ENCODE measurements at regions not wholly inside any gene's neighbourhood (a gene's known extent, or its start where the extent isn't known, plus 50 kb on each side); places are given as distances from the start of the nearest gene placed in this dataset.

GRCh38 chrY:8202837-8203236, 1134.4 kb upstream of the TSPY4 start:
- H3K36me3 Mint-ChIP-seq, result no peaks in the 10 kb centered on the region
- H3K27me3 Mint-ChIP-seq, result no peaks in the 10 kb centered on the region
- no peak for DNase-seq
- no peaks in the 10 kb centered on the region for H3K4me1 Mint-ChIP-seq
- no peak overlapping the region for H3K4me3 Mint-ChIP-seq
- ATAC-seq (ENCODE audit: low read depth in 2 of 2), result no peak
- no peak overlapping the region for H3K27ac Mint-ChIP-seq
- H3K9me3 Mint-ChIP-seq, result no peaks in the 10 kb centered on the region

GRCh38 chrY:8241144-8241543, 1096.1 kb upstream of the TSPY4 start:
- no peak for DNase-seq
- Mint-ChIP-seq H3K27ac (no peak overlapping the region), H3K4me1 (no peaks in the 10 kb centered on the region), H3K36me3 (no peaks in the 10 kb centered on the region), H3K9me3 (no peaks in the 10 kb centered on the region), H3K4me3 (no peak overlapping the region), H3K27me3 (no peaks in the 10 kb centered on the region)
- ATAC-seq (ENCODE audit: low read depth in 2 of 2), result no peak

- Mint-ChIP-seq H3K27me3 (no peaks in the 10 kb centered on the region), H3K4me3 (no peak overlapping the region), H3K27ac (no peak overlapping the region), H3K9me3 (no peaks in the 10 kb centered on the region), H3K36me3 (no peaks in the 10 kb centered on the region), H3K4me1 (no peaks in the 10 kb centered on the region)
- DNase-seq (no peak), ATAC-seq (ENCODE audit: low read depth in 2 of 2) (no peak)
Measured at GRCh38 chrY:8273807-8274206, 1063.5 kb upstream of the TSPY4 start.

GRCh38 chrY:8305021-8305420, 1032.2 kb upstream of the TSPY4 start:
- H3K27ac Mint-ChIP-seq, result no peak overlapping the region
- H3K27me3 Mint-ChIP-seq, result no peaks in the 10 kb centered on the region
- ATAC-seq (ENCODE audit: low read depth in 2 of 2), result no peak
- H3K9me3 Mint-ChIP-seq, result peaks cover 0 to 2% (median 0%) of the 10 kb centered on the region in 7 donors
- H3K4me3 Mint-ChIP-seq, result no peak overlapping the region
- H3K36me3 Mint-ChIP-seq, result no peaks in the 10 kb centered on the region
- H3K4me1 Mint-ChIP-seq, result no peaks in the 10 kb centered on the region
- no peak for DNase-seq

GRCh38 chrY:8324113-8324512, 1013.2 kb upstream of the TSPY4 start:
- Mint-ChIP-seq H3K27ac (no peak overlapping the region), H3K4me1 (no peaks in the 10 kb centered on the region), H3K9me3 (no peaks in the 10 kb centered on the region), H3K27me3 (no peaks in the 10 kb centered on the region), H3K36me3 (no peaks in the 10 kb centered on the region), H3K4me3 (no peak overlapping the region)
- no peak for DNase-seq
- no peak for ATAC-seq (ENCODE audit: low read depth in 2 of 2)

GRCh38 chrY:8326944-8327343, 1010.3 kb upstream of the TSPY4 start:
- Mint-ChIP-seq H3K27me3 (no peaks in the 10 kb centered on the region), H3K4me3 (no peak overlapping the region)

GRCh38 chrY:8327708-8328354, 1009.4 kb upstream of the TSPY4 start:
- no peaks in the 10 kb centered on the region for H3K36me3 Mint-ChIP-seq
- no peaks in the 10 kb centered on the region for H3K4me1 Mint-ChIP-seq
- H3K9me3 Mint-ChIP-seq, result no peaks in the 10 kb centered on the region
- no peak overlapping the region for H3K4me3 Mint-ChIP-seq
- ATAC-seq (ENCODE audit: low read depth in 2 of 2), result no peak
- DNase-seq, result no peak
- H3K27me3 Mint-ChIP-seq, result no peaks in the 10 kb centered on the region
- H3K27ac Mint-ChIP-seq, result no peak overlapping the region

More at GRCh38 chrY:8326944-8327343, 1010.3 kb upstream of the TSPY4 start:
- ATAC-seq (ENCODE audit: low read depth in 2 of 2) (no peak), DNase-seq (no peak)
- Mint-ChIP-seq H3K9me3 (no peaks in the 10 kb centered on the region), H3K27ac (no peak overlapping the region), H3K36me3 (no peaks in the 10 kb centered on the region), H3K4me1 (no peaks in the 10 kb centered on the region)

GRCh38 chrY:8329431-8329830, 1007.8 kb upstream of the TSPY4 start:
- Mint-ChIP-seq H3K4me1 (no peaks in the 10 kb centered on the region), H3K27ac (no peak overlapping the region), H3K9me3 (no peaks in the 10 kb centered on the region), H3K27me3 (no peaks in the 10 kb centered on the region), H3K36me3 (no peaks in the 10 kb centered on the region), H3K4me3 (no peak overlapping the region)
- ATAC-seq (ENCODE audit: low read depth in 2 of 2) (no peak), DNase-seq (no peak)

GRCh38 chrY:8329929-8330328, 1007.3 kb upstream of the TSPY4 start:
- ATAC-seq (ENCODE audit: low read depth in 2 of 2), result no peak
- H3K9me3 Mint-ChIP-seq, result no peaks in the 10 kb centered on the region

GRCh38 chrY:8333328-8333727, 1003.9 kb upstream of the TSPY4 start:
- no peak overlapping the region for H3K4me3 Mint-ChIP-seq
- H3K36me3 Mint-ChIP-seq, result no peaks in the 10 kb centered on the region
- no peak overlapping the region for H3K27ac Mint-ChIP-seq
- DNase-seq (no peak), ATAC-seq (ENCODE audit: low read depth in 2 of 2) (no peak)
- no peaks in the 10 kb centered on the region for H3K27me3 Mint-ChIP-seq
- no peaks in the 10 kb centered on the region for H3K4me1 Mint-ChIP-seq
- H3K9me3 Mint-ChIP-seq, result no peaks in the 10 kb centered on the region

More at GRCh38 chrY:8329929-8330328, 1007.3 kb upstream of the TSPY4 start:
- no peak overlapping the region for H3K4me3 Mint-ChIP-seq
- no peaks in the 10 kb centered on the region for H3K27me3 Mint-ChIP-seq
- no peaks in the 10 kb centered on the region for H3K4me1 Mint-ChIP-seq
- no peak overlapping the region for H3K27ac Mint-ChIP-seq
- no peak for DNase-seq
- H3K36me3 Mint-ChIP-seq, result no peaks in the 10 kb centered on the region

GRCh38 chrY:8335299-8335835, 1001.9 kb upstream of the TSPY4 start:
- no peak for DNase-seq
- ATAC-seq (ENCODE audit: low read depth in 2 of 2), result no peak
- Mint-ChIP-seq H3K36me3 (no peaks in the 10 kb centered on the region), H3K27ac (no peak overlapping the region), H3K4me1 (no peaks in the 10 kb centered on the region), H3K4me3 (no peak overlapping the region), H3K27me3 (no peaks in the 10 kb centered on the region), H3K9me3 (no peaks in the 10 kb centered on the region)

- H3K27me3 Mint-ChIP-seq, result no peaks in the 10 kb centered on the region
- no peak for DNase-seq
- no peaks in the 10 kb centered on the region for H3K36me3 Mint-ChIP-seq
- no peak for ATAC-seq (ENCODE audit: low read depth in 2 of 2)
- no peaks in the 10 kb centered on the region for H3K4me1 Mint-ChIP-seq
- no peak overlapping the region for H3K27ac Mint-ChIP-seq
- no peaks in the 10 kb centered on the region for H3K9me3 Mint-ChIP-seq
- no peak overlapping the region for H3K4me3 Mint-ChIP-seq
Measured at GRCh38 chrY:8336112-8336774, 1001.0 kb upstream of the TSPY4 start.

- Mint-ChIP-seq H3K9me3 (no peaks in the 10 kb centered on the region), H3K27me3 (no peaks in the 10 kb centered on the region), H3K36me3 (no peaks in the 10 kb centered on the region), H3K4me3 (no peak overlapping the region), H3K4me1 (no peaks in the 10 kb centered on the region), H3K27ac (peak overlapping the region in 1 of 6 donors; percentile 31)
- DNase-seq (no peak), ATAC-seq (ENCODE audit: low read depth in 2 of 2) (no peak)
Measured at GRCh38 chrY:8341000-8341399, 996.3 kb upstream of the TSPY4 start.

GRCh38 chrY:8342173-8342572, 995.1 kb upstream of the TSPY4 start:
- Mint-ChIP-seq H3K4me1 (no peaks in the 10 kb centered on the region), H3K9me3 (no peaks in the 10 kb centered on the region), H3K27me3 (no peaks in the 10 kb centered on the region), H3K36me3 (no peaks in the 10 kb centered on the region), H3K27ac (no peak overlapping the region), H3K4me3 (no peak overlapping the region)
- ATAC-seq (ENCODE audit: low read depth in 2 of 2) (no peak), DNase-seq (no peak)

Data from naive B cell (primary cell).